HCT116 (cell line): ENCODE measurements at regions not wholly inside any gene's neighbourhood (a gene's known extent, or its start where the extent isn't known, plus 50 kb on each side); places are given as distances from the start of the nearest gene placed in this dataset.
A peak's percentile ranks its signal among the peaks of the same experiment; 100 is the strongest.

Source experiments
- ATAC-seq: fragments of 200-7000 bp; cut with Tn5 transposase; 2 replicates; pipeline ENCODE4 v1.9.1; 2020; ENCODE audit warnings: mild to moderate bottlenecking, moderate library complexity
- BruUV-seq: library from RNA; stranded (reverse); fragments of 400-500 nt; replicated peaks from 2 replicates; lab custom pipeline; 2021; lab: Mats Ljungman, UMichigan
- CTCF ChIA-PET: fragments of 300-600 bp; sonication (Branson Sonifier 250); formaldehyde crosslinking; loops from one replicate; lab custom pipeline; 2021; ENCODE audit warnings: antibody characterized with exemption; lab: Charles Lee
- POLR2A ChIA-PET: fragments of 300-600, 350-600 bp; sonication (Branson Sonifier 250); formaldehyde crosslinking; loops from one replicate; lab custom pipeline; 2021; ENCODE audit warnings: antibody characterized with exemption; lab: Charles Lee
- RAD21 ChIA-PET, 2 experiments: fragments of 300-600 bp; sonication (Branson Sonifier 250); formaldehyde crosslinking; loops; one replicate each; lab custom pipeline; 2023; ENCODE audit warnings: low total read pairs in 2 of 2; ENCODE audit not compliant: uncharacterized antibody in 2 of 2, unreplicated experiment in 2 of 2, low non-redundant PET in 1 of 2; lab: Charles Lee
- DNase-seq: peaks from one replicate; pipeline ENCODE4 v3.0.0-alpha.2; 2010; ENCODE audit warnings: low read depth, low spot score
- H2AFZ ChIP-seq: fragments of 200-600 bp; shearing (Covaris generic), sonication (generic); 2 replicates; pipeline ENCODE4 v1.6.1; 2017; ENCODE audit warnings: low read depth, mixed run types, mixed read lengths, antibody characterized with exemption, low read length; ENCODE audit not compliant: poor library complexity, severe bottlenecking
- H3K27ac ChIP-seq: 2 replicates; pipeline ENCODE4 v1.5.1; 2012; ENCODE audit warnings: low read depth, low read length
- H3K27me3 ChIP-seq: fragments of 200-600 bp; sonication (generic); 2 replicates; pipeline ENCODE4 v1.6.1; 2016; ENCODE audit warnings: mixed run types, low read length, mixed read lengths; ENCODE audit not compliant: insufficient read depth
- H3K36me3 ChIP-seq, 2 experiments: fragments of 200-500 bp in 1 of 2; fragments of 200-600 bp in 1 of 2; sonication (Bioruptor generic) in 1 of 2; sonication (generic) in 1 of 2; 2 replicates each; pipeline versions ENCODE4 v1.5.1 to v1.6.1; 2014 to 2016; ENCODE audit warnings: low read length in 2 of 2, inconsistent platforms in 1 of 2, mixed read lengths in 1 of 2, mixed run types in 1 of 2; ENCODE audit not compliant: insufficient read depth in 2 of 2, control insufficient read depth in 1 of 2
- H3K4me1 ChIP-seq, 2 experiments: fragments of 200-600 bp in 1 of 2; sonication (generic) in 1 of 2; 2 replicates each; pipeline versions ENCODE4 v1.5.1 to v1.6.1; 2012 to 2017; ENCODE audit warnings: low read length in 2 of 2, inconsistent platforms in 1 of 2, mild to moderate bottlenecking in 1 of 2, mixed read lengths in 1 of 2, mixed run types in 1 of 2, moderate library complexity in 1 of 2; ENCODE audit not compliant: insufficient read depth in 2 of 2, control insufficient read depth in 1 of 2
- H3K4me2 ChIP-seq: fragments of 200-600 bp; sonication (generic); 2 replicates; pipeline ENCODE4 v1.6.1; 2017; ENCODE audit warnings: mixed run types, low read length, mixed read lengths
- H3K4me3 ChIP-seq, 2 experiments: fragments of 200-600 bp in 1 of 2; sonication (generic) in 1 of 2; replicated peaks in 1 of 2; 2 replicates each; pipeline ENCODE4 v1.5.1; 2011 to 2016; ENCODE audit warnings: low read length in 2 of 2, control low read depth in 1 of 2, low read depth in 1 of 2, mild to moderate bottlenecking in 1 of 2, mixed read lengths in 1 of 2, mixed run types in 1 of 2
- H3K79me2 ChIP-seq: fragments of 200-600 bp; sonication (generic); 2 replicates; pipeline ENCODE4 v1.6.1; 2017; ENCODE audit warnings: mild to moderate bottlenecking, mixed run types, low read length, moderate library complexity, mixed read lengths; ENCODE audit not compliant: insufficient read depth
- H3K9ac ChIP-seq: fragments of 200-600 bp; sonication (generic); 2 replicates; pipeline ENCODE4 v1.6.1; 2016; ENCODE audit warnings: low read length, mixed read lengths
- H3K9me2 ChIP-seq: fragments of 200-600 bp; sonication (generic), shearing (Covaris generic); 2 replicates; pipeline ENCODE4 v1.6.1; 2017; ENCODE audit warnings: mixed run types, mild to moderate bottlenecking, moderate library complexity; ENCODE audit not compliant: insufficient read depth
- H3K9me3 ChIP-seq, 2 experiments: fragments of 200-500 bp in 1 of 2; fragments of 200-600 bp in 1 of 2; sonication (Bioruptor generic) in 1 of 2; sonication (generic) in 1 of 2; 2 replicates each; pipeline ENCODE4 v1.6.1; 2014 to 2017; ENCODE audit warnings: low read length in 2 of 2, mixed read lengths in 2 of 2, inconsistent platforms in 1 of 2, low read depth in 1 of 2, mild to moderate bottlenecking in 1 of 2, mixed run types in 1 of 2, moderate library complexity in 1 of 2; ENCODE audit not compliant: control insufficient read depth in 1 of 2, insufficient read depth in 1 of 2
- H4K20me1 ChIP-seq: fragments of 200-600 bp; sonication (generic), shearing (Covaris generic); 2 replicates; pipeline ENCODE4 v1.6.1; 2017; ENCODE audit warnings: mixed run types, mild to moderate bottlenecking, moderate library complexity; ENCODE audit not compliant: insufficient read depth
- EZH2phosphoT487 ChIP-seq: fragments of 200-600 bp; IDR thresholded peaks from 2 replicates; pipeline ENCODE4 v1.6.1; 2018; ENCODE audit warnings: antibody characterized with exemption, borderline replicate concordance
- JUND ChIP-seq: IDR thresholded peaks from 2 replicates; pipeline ENCODE4 v1.6.1; 2012
- POLR2A ChIP-seq: IDR thresholded peaks from 2 replicates; pipeline ENCODE4 v1.7.0; 2011; ENCODE audit warnings: borderline replicate concordance; ENCODE audit not compliant: insufficient read depth, insufficient read length; ENCODE audit errors: extremely low read depth
- POLR2AphosphoS5 ChIP-seq: IDR thresholded peaks from 2 replicates; pipeline ENCODE4 v1.6.1; 2011; ENCODE audit warnings: mild to moderate bottlenecking, low read depth, low read length, moderate library complexity
- RAD21 ChIP-seq: IDR thresholded peaks from 2 replicates; pipeline ENCODE4 v1.6.1; 2012; ENCODE audit warnings: low read depth, mild to moderate bottlenecking
- SRF ChIP-seq: IDR thresholded peaks from 2 replicates; pipeline ENCODE4 v1.6.1; 2012; ENCODE audit warnings: low read depth
- TCF7L2 ChIP-seq: IDR thresholded peaks from 2 replicates; pipeline ENCODE4 v1.7.0; 2011; ENCODE audit warnings: borderline replicate concordance, inconsistent platforms; ENCODE audit not compliant: insufficient read depth, insufficient read length; ENCODE audit errors: extremely low read depth
- intact Hi-C: fragments of 100-400 bp; cut with micrococcal nuclease; formaldehyde crosslinking; loops from 2 replicates; pipeline ENCODE4 v1.10.0; 2022
- TF ChIP-seq, protein P1 (sequence below), 3 experiments: fragments of 200-600 bp in 1 of 3; sonication (generic) in 1 of 3; IDR thresholded peaks in 2 of 3; conservative IDR thresholded peaks in 1 of 3; 2 replicates each; pipeline ENCODE4 v1.5.1; 2012 to 2017; ENCODE audit warnings: low read depth in 2 of 3, low read length in 2 of 3, antibody characterized with exemption in 1 of 3, borderline replicate concordance in 1 of 3, control low read depth in 1 of 3, mild to moderate bottlenecking in 1 of 3, mixed read lengths in 1 of 3, mixed run types in 1 of 3, moderate library complexity in 1 of 3; ENCODE audit not compliant: insufficient read depth in 1 of 3
- TF ChIP-seq, protein P2 (sequence below): IDR thresholded peaks from 2 replicates; pipeline ENCODE4 v1.6.1; 2012

DNA sequence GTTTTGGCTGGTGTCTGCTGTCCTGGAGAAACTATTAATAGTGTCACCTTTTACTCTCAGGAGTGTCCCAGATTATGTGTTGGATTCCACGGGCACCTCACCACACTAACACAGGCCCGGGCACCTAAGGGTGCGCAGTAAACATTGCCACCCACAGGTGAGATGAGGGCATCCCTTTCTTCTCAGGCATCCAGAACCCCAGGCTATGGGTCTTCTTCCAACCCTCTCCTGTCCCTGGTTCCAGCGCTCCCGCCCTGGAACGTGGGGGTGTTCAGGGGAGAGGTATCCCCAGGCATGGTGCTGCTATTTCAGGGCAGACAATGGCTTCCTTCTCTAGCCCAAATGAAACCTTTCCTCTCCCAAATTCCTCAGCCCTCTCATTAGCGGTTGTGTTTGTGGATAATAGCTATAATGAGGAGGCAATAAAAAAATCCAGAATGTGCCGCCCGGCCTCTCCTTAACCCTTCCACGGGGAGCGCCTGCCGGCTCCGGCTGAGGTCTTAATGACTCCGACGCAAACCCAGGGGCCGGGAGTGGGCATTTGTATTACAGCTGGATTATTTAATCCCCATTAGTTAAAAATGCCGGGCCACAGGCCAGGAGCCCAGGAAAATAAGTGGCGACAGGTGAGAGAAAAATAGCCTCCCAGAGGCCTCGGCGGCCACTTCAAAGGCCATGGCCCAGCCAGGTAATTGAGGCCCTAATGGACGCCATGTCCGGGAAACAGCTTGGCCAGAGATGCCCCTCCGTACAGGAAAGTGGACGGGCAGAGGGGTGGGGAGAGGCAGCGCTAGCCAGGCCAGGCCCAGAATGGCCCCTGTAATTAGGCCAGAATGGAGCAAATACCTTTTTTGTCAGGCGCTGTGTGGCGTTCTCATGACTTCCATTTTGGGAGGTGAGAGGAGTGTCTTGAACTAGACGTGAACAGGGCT is 102.8 kb downstream of the IRX5 start:
- peak; percentile 46; the same call in 1 of the 2 replicates for TF ChIP-seq RAD21
- no peak for TF ChIP-seq JUND
- TF ChIP-seq, protein P1, sequence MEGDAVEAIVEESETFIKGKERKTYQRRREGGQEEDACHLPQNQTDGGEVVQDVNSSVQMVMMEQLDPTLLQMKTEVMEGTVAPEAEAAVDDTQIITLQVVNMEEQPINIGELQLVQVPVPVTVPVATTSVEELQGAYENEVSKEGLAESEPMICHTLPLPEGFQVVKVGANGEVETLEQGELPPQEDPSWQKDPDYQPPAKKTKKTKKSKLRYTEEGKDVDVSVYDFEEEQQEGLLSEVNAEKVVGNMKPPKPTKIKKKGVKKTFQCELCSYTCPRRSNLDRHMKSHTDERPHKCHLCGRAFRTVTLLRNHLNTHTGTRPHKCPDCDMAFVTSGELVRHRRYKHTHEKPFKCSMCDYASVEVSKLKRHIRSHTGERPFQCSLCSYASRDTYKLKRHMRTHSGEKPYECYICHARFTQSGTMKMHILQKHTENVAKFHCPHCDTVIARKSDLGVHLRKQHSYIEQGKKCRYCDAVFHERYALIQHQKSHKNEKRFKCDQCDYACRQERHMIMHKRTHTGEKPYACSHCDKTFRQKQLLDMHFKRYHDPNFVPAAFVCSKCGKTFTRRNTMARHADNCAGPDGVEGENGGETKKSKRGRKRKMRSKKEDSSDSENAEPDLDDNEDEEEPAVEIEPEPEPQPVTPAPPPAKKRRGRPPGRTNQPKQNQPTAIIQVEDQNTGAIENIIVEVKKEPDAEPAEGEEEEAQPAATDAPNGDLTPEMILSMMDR (IDR thresholded peaks at IDR 0.05 in 2 of 3, conservative IDR thresholded peaks at IDR 0.05 in 1 of 3; ENCODE audit: borderline replicate concordance in 1 of 3, insufficient read depth in 1 of 3, low read depth in 2 of 3, low read length in 2 of 3) = peak in 2 of 3 experiments; percentile 21 to 29; a peak in 2 of 6 replicates
- TF ChIP-seq, all 23 proteins: peak for 2
- intact Hi-C loops = no loop called here
- ATAC-seq (peak; percentile 70), DNase-seq (no peak)
- BruUV-seq = no TSS peak
- Histone ChIP-seq H3K36me3 (no peaks in the 10 kb centered on the region), H3K9ac (no peak overlapping the region), H3K79me2 (no peaks in the 10 kb centered on the region), H2AFZ (no peak overlapping the region), H3K4me1 (no peaks in the 10 kb centered on the region), H3K27ac (no peak overlapping the region), H3K4me2 (no peak overlapping the region), H3K4me3 (no peak overlapping the region), H3K9me3 (no peaks in the 10 kb centered on the region), H4K20me1 (no peaks in the 10 kb centered on the region), H3K27me3 (no peaks in the 10 kb centered on the region), H3K9me2 (no peaks in the 10 kb centered on the region)
- ChIA-PET CTCF (interaction anchor here (0.5 to 3.5 kb wide), 5 partner anchors 11 to 735 kb away, joined by 3 to 14 read pairs (median 7); no protein-coding TSS in a partner anchor), POLR2A (no interaction called here), RAD21 (interaction anchor here in 1 of 2 experiments (1.2 kb wide), 1 partner anchor 12 kb away, joined by 3 read pairs; no protein-coding TSS in a partner anchor)

DNA sequence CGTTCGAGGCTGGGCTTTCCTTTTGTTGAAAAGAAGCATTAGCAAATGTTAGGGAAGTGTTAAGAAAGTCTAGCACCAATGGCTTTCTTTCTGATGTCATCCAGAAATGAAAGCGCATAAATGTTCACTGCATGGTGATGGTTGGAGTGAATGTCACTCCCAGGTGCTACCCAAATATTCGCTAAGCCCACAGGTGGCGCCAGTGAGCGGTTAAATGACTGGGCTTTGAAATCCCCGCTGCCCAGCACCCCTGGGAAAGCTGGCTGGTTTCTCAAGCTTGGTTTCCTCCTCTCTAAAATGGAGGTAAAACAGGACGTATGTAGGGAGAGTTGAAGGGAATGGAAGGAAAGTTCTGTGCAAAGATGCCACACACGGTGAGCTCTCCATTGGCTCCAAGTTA is 104.4 kb downstream of the IRX5 start:
- peak; percentile 89 for ATAC-seq
- Histone ChIP-seq H3K36me3 (no peaks in the 10 kb centered on the region), H3K9me2 (no peaks in the 10 kb centered on the region), H3K79me2 (no peaks in the 10 kb centered on the region), H4K20me1 (no peaks in the 10 kb centered on the region), H3K9me3 (no peaks in the 10 kb centered on the region), H3K27ac (no peak overlapping the region), H3K4me2 (no peak overlapping the region), H2AFZ (no peak overlapping the region), H3K27me3 (no peaks in the 10 kb centered on the region), H3K4me3 (no peak overlapping the region), H3K4me1 (peaks cover 0 to 11% of the 10 kb centered on the region in 2 experiments; a peak in 2 of 4 replicates), H3K9ac (no peak overlapping the region)
- BruUV-seq = no TSS peak
- ChIA-PET RAD21 (interaction anchor here in 1 of 2 experiments (1.0 kb wide), 1 partner anchor 39 kb away, joined by 7 read pairs; no protein-coding TSS in a partner anchor), CTCF (interaction anchor here (1.0 to 3.5 kb wide), 6 partner anchors 8 to 222 kb away, joined by 3 to 14 read pairs (median 4); no protein-coding TSS in a partner anchor), POLR2A (no interaction called here)
- intact Hi-C loops = loop anchor here (1.0 kb wide), 1 partner anchor 223 kb away; no protein-coding TSS in a partner anchor
- DNase-seq = peak; percentile 19
- TF ChIP-seq SRF (no peak), POLR2AphosphoS5 (no peak), JUND (no peak), POLR2A (no peak), TCF7L2 (peak; percentile 91), EZH2phosphoT487 (no peak)
- TF ChIP-seq, protein P1 (IDR thresholded peaks at IDR 0.05 in 2 of 3, conservative IDR thresholded peaks at IDR 0.05 in 1 of 3; ENCODE audit: borderline replicate concordance in 1 of 3, insufficient read depth in 1 of 3, low read depth in 2 of 3, low read length in 2 of 3) = peak; percentile 33 to 78 (median 73); a peak in 4 of 6 replicates
- TF ChIP-seq, protein P2, sequence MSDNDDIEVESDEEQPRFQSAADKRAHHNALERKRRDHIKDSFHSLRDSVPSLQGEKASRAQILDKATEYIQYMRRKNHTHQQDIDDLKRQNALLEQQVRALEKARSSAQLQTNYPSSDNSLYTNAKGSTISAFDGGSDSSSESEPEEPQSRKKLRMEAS = no peak
